Transverse colon (tissue), 4 donors: ENCODE measurements at regions not wholly inside any gene's neighbourhood (a gene's known extent, or its start where the extent isn't known, plus 50 kb on each side); places are given as distances from the start of the nearest gene placed in this dataset.
"Not testable (repeated sequence)": the region's sequence is repeated elsewhere in the genome, so short reads cannot be mapped to it uniquely, and the experiment has no call there.

Source experiments
- EP300 ChIP-seq: sonication (generic); formaldehyde crosslinking; IDR thresholded peaks from one replicate; pipeline ENCODE4 v1.6.1; 2017; ENCODE audit warnings: antibody characterized with exemption, low read depth
- POLR2AphosphoS5 ChIP-seq, 3 donors: sonication (generic); formaldehyde crosslinking; IDR thresholded peaks; one replicate each; pipeline ENCODE4 v1.6.1; 2016; ENCODE audit warnings: antibody characterized with exemption in 3 of 3
- TF ChIP-seq, protein P1 (sequence below), 5 experiments: fragments of 200-600 bp in 3 of 5; fragments of 450-650 bp in 2 of 5; sonication (generic) in 3 of 5; IDR thresholded peaks; 1 replicate in 2 of 5; 2 replicates in 3 of 5; pipeline ENCODE4 v1.5.1; 2016 to 2017; ENCODE audit warnings: antibody characterized with exemption in 5 of 5, inconsistent platforms in 3 of 5, mild to moderate bottlenecking in 2 of 5, moderate library complexity in 1 of 5

GRCh38 chr11:49780791-49781190 lies 171.4 kb upstream of the OR4C13 start:
- TF ChIP-seq, protein P1, sequence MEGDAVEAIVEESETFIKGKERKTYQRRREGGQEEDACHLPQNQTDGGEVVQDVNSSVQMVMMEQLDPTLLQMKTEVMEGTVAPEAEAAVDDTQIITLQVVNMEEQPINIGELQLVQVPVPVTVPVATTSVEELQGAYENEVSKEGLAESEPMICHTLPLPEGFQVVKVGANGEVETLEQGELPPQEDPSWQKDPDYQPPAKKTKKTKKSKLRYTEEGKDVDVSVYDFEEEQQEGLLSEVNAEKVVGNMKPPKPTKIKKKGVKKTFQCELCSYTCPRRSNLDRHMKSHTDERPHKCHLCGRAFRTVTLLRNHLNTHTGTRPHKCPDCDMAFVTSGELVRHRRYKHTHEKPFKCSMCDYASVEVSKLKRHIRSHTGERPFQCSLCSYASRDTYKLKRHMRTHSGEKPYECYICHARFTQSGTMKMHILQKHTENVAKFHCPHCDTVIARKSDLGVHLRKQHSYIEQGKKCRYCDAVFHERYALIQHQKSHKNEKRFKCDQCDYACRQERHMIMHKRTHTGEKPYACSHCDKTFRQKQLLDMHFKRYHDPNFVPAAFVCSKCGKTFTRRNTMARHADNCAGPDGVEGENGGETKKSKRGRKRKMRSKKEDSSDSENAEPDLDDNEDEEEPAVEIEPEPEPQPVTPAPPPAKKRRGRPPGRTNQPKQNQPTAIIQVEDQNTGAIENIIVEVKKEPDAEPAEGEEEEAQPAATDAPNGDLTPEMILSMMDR (IDR thresholded peaks at IDR 0.05): not testable (repeated sequence)
- TF ChIP-seq POLR2AphosphoS5 (IDR thresholded peaks at IDR 0.05); EP300: not testable (repeated sequence)
